ENCODE measurements at regions not wholly inside any gene's neighbourhood (a gene's known extent, or its start where the extent isn't known, plus 50 kb on each side); places are given as distances from the start of the nearest gene placed in this dataset.

DNA sequence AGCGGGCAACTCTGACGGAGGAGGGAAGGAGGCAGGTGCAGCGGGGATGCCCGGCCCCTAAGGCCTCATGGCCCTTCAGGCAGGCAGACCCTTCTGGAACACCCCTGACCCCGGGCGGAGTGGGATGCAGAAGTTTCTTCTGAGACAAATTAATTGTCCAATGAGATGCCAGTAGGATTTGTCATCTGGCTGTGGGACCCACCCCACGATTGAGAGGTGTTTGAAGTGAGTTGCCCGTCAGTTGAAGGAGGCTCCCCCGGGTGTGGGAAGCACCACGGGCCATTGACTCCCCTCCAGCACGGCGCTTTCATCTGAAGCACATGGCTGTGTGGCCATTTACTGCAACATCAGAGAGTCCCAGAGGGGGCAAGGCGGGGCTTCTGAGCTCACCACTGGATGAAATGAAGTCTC is 527.8 kb downstream of the BRD1 start (continued):
- TF ChIP-seq, protein P1, sequence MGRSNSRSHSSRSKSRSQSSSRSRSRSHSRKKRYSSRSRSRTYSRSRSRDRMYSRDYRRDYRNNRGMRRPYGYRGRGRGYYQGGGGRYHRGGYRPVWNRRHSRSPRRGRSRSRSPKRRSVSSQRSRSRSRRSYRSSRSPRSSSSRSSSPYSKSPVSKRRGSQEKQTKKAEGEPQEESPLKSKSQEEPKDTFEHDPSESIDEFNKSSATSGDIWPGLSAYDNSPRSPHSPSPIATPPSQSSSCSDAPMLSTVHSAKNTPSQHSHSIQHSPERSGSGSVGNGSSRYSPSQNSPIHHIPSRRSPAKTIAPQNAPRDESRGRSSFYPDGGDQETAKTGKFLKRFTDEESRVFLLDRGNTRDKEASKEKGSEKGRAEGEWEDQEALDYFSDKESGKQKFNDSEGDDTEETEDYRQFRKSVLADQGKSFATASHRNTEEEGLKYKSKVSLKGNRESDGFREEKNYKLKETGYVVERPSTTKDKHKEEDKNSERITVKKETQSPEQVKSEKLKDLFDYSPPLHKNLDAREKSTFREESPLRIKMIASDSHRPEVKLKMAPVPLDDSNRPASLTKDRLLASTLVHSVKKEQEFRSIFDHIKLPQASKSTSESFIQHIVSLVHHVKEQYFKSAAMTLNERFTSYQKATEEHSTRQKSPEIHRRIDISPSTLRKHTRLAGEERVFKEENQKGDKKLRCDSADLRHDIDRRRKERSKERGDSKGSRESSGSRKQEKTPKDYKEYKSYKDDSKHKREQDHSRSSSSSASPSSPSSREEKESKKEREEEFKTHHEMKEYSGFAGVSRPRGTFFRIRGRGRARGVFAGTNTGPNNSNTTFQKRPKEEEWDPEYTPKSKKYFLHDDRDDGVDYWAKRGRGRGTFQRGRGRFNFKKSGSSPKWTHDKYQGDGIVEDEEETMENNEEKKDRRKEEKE (IDR thresholded peaks at IDR 0.05) = no peak
- TF ChIP-seq ZNF670 (CRISPR knock-in tag; IDR thresholded peaks at IDR 0.05; ENCODE audit: borderline replicate concordance) = no peak
- no peak for TF ChIP-seq THAP9 (CRISPR knock-in tag; IDR thresholded peaks at IDR 0.05; ENCODE audit: borderline replicate concordance)
- TF ChIP-seq FOXK1 (CRISPR knock-in tag; IDR thresholded peaks at IDR 0.05; ENCODE audit: borderline replicate concordance, low read depth) = no peak
- TF ChIP-seq GTF3A (CRISPR knock-in tag; conservative IDR thresholded peaks at IDR 0.05) = no peak

All from HepG2 (cell line).